IMR-90 (cell line): ENCODE measurements at regions not wholly inside any gene's neighbourhood (a gene's known extent, or its start where the extent isn't known, plus 50 kb on each side); places are given as distances from the start of the nearest gene placed in this dataset.

Experiments
- ATAC-seq: fragments of 200-7000 bp; cut with Tn5 transposase; 2 replicates; pipeline ENCODE4 v1.9.1; 2020; ENCODE audit warnings: low read depth, mild to moderate bottlenecking, moderate library complexity
- BruUV-seq: library from RNA; stranded (reverse); fragments of 400-500 nt; replicated peaks from 2 replicates; lab custom pipeline; 2021; lab: Mats Ljungman, UMichigan
- CTCF ChIA-PET: fragments of 300-600 bp; formaldehyde crosslinking; extraction: SDS; loops from one replicate; lab custom pipeline; 2021; ENCODE audit warnings: antibody characterized with exemption; lab: Yijun Ruan, JAX
- POLR2A ChIA-PET: fragments of 300-600 bp; sonication (Branson Sonifier 250); formaldehyde crosslinking; loops from one replicate; lab custom pipeline; 2022; ENCODE audit warnings: antibody characterized with exemption; ENCODE audit not compliant: unreplicated experiment; lab: Charles Lee
- DNase-seq: peaks from one replicate; pipeline ENCODE4 v3.0.0; 2013
- H2AFZ ChIP-seq: replicated peaks from 2 replicates; pipeline ENCODE3; 2013; ENCODE audit warnings: low read length, mild to moderate bottlenecking; ENCODE audit not compliant: poor library complexity
- H2AK5ac ChIP-seq: 2 replicates; pipeline ENCODE4 v1.6.1; 2013; ENCODE audit warnings: low read depth, low read length, inconsistent platforms
- H2AK9ac ChIP-seq: replicated peaks from 2 replicates; pipeline ENCODE3; 2013; ENCODE audit warnings: mild to moderate bottlenecking, low read depth, low read length, moderate library complexity; ENCODE audit not compliant: poor library complexity
- H2BK120ac ChIP-seq: 2 replicates; pipeline ENCODE4 v1.6.1; 2013; ENCODE audit warnings: low read depth, low read length, inconsistent platforms
- H2BK15ac ChIP-seq: 3 replicates; pipeline ENCODE4 v1.6.1; 2013; ENCODE audit warnings: low read depth, low read length, inconsistent platforms
- H2BK20ac ChIP-seq: 2 replicates; pipeline ENCODE4 v1.6.1; 2013; ENCODE audit warnings: low read depth, mild to moderate bottlenecking, inconsistent platforms, low read length, moderate library complexity
- H2BK5ac ChIP-seq: 2 replicates; pipeline ENCODE4 v1.6.1; 2013; ENCODE audit warnings: mild to moderate bottlenecking, low read depth, low read length, inconsistent platforms; ENCODE audit not compliant: poor library complexity, severe bottlenecking
- H3K14ac ChIP-seq: replicated peaks from 2 replicates; pipeline ENCODE4 v1.6.1; 2013; ENCODE audit warnings: low read depth, low read length, inconsistent platforms
- H3K18ac ChIP-seq: 2 replicates; pipeline ENCODE4 v1.6.1; 2013; ENCODE audit warnings: low read depth, low read length, control low read depth
- H3K23ac ChIP-seq: 2 replicates; pipeline ENCODE4 v1.6.1; 2013; ENCODE audit warnings: low read depth, low read length, inconsistent platforms
- H3K27ac ChIP-seq: 2 replicates; pipeline ENCODE4 v1.5.1; 2013; ENCODE audit warnings: mild to moderate bottlenecking, control low read depth, low read length; ENCODE audit not compliant: insufficient read depth
- H3K27me3 ChIP-seq: 2 replicates; pipeline ENCODE4 v1.6.1; 2013; ENCODE audit warnings: low read length; ENCODE audit not compliant: control insufficient read depth, insufficient read depth
- H3K36me3 ChIP-seq: 2 replicates; pipeline ENCODE4 v1.6.1; 2013; ENCODE audit warnings: low read length, mixed read lengths; ENCODE audit not compliant: control insufficient read depth, insufficient read depth
- H3K4ac ChIP-seq: 2 replicates; pipeline ENCODE4 v1.6.1; 2013; ENCODE audit warnings: low read depth, low read length, inconsistent platforms
- H3K4me1 ChIP-seq: 2 replicates; pipeline ENCODE4 v1.6.1; 2013; ENCODE audit warnings: low read length, mixed read lengths; ENCODE audit not compliant: control insufficient read depth, insufficient read depth
- H3K4me2 ChIP-seq: 2 replicates; pipeline ENCODE4 v1.6.1; 2013; ENCODE audit warnings: low read depth, mild to moderate bottlenecking, control low read depth, low read length, moderate library complexity
- H3K4me3 ChIP-seq: 2 replicates; pipeline ENCODE4 v1.5.1; 2013; ENCODE audit warnings: low read depth, mild to moderate bottlenecking, control low read depth, low read length, moderate library complexity; ENCODE audit not compliant: insufficient read depth
- H3K56ac ChIP-seq: 2 replicates; pipeline ENCODE4 v1.6.1; 2013; ENCODE audit warnings: low read length, inconsistent platforms; ENCODE audit not compliant: insufficient read depth; ENCODE audit errors: extremely low read depth
- H3K79me1 ChIP-seq, 2 experiments: 2 replicates each; pipeline ENCODE4 v1.6.1; 2013; ENCODE audit warnings: low read length in 2 of 2, inconsistent platforms in 1 of 2, low read depth in 1 of 2
- H3K9ac ChIP-seq: 2 replicates; pipeline ENCODE4 v1.6.1; 2013; ENCODE audit warnings: low read depth, low read length, control low read depth
- H3K9me1 ChIP-seq: 2 replicates; pipeline ENCODE4 v1.6.1; 2013; ENCODE audit warnings: low read length, inconsistent platforms; ENCODE audit not compliant: insufficient read depth
- H3K9me3 ChIP-seq: 2 replicates; pipeline ENCODE4 v1.6.1; 2013; ENCODE audit warnings: low read length; ENCODE audit not compliant: control insufficient read depth, insufficient read depth
- H4K20me1 ChIP-seq: 2 replicates; pipeline ENCODE4 v1.6.1; 2013; ENCODE audit warnings: low read length, inconsistent platforms; ENCODE audit not compliant: insufficient read depth
- H4K5ac ChIP-seq: 2 replicates; pipeline ENCODE4 v1.6.1; 2013; ENCODE audit warnings: mild to moderate bottlenecking, low read depth, low read length, control low read depth
- H4K8ac ChIP-seq, 2 experiments: 2 replicates each; pipeline ENCODE4 v1.6.1; 2013; ENCODE audit warnings: low read depth in 2 of 2, low read length in 2 of 2, control low read depth in 1 of 2, inconsistent platforms in 1 of 2
- H4K91ac ChIP-seq: 2 replicates; pipeline ENCODE4 v1.6.1; 2013; ENCODE audit warnings: low read depth, low read length, inconsistent platforms; ENCODE audit not compliant: insufficient read depth
- CEBPB ChIP-seq: IDR thresholded peaks from 2 replicates; pipeline ENCODE4 v1.6.1; 2012; ENCODE audit warnings: low read depth, low read length, improper control_type of control experiment
- FOS ChIP-seq: fragments of 150-350 bp; IDR thresholded peaks from 2 replicates; pipeline ENCODE4 v1.6.1; 2016; ENCODE audit warnings: low read depth, low read length
- MAZ ChIP-seq: IDR thresholded peaks from 2 replicates; pipeline ENCODE4 v1.6.1; 2012; ENCODE audit warnings: low read depth, mild to moderate bottlenecking, low read length, improper control_type of control experiment, moderate library complexity, borderline replicate concordance
- RAD21 ChIP-seq: IDR thresholded peaks from 2 replicates; pipeline ENCODE4 v1.6.1; 2012; ENCODE audit warnings: low read length, improper control_type of control experiment
- RCOR1 ChIP-seq: IDR thresholded peaks from 2 replicates; pipeline ENCODE4 v1.6.1; 2012; ENCODE audit warnings: mild to moderate bottlenecking, low read length, improper control_type of control experiment; ENCODE audit not compliant: insufficient replicate concordance
- SMC3 ChIP-seq: fragments of 150-350 bp; IDR thresholded peaks from 2 replicates; pipeline ENCODE4 v1.6.1; 2016; ENCODE audit warnings: low read depth, mild to moderate bottlenecking, antibody characterized with exemption, low read length, moderate library complexity
- USF2 ChIP-seq: fragments of 150-350 bp; IDR thresholded peaks from 2 replicates; pipeline ENCODE4 v1.6.1; 2017; ENCODE audit warnings: mild to moderate bottlenecking, antibody characterized with exemption, low read length, low read depth
- dilution Hi-C: fragments of 300-500 bp; cut with HindIII; formaldehyde crosslinking; loops from one replicate; pipeline ENCODE4 v1.14.3; 2018; ENCODE audit warnings: low sequenced_read_pairs; ENCODE audit not compliant: unreplicated experiment
- in situ Hi-C: fragments of 300-500 bp; cut with MboI; formaldehyde crosslinking; loops from 3 replicates; pipeline ENCODE4 v1.14.3; 2019; ENCODE audit warnings: low sequenced_read_pairs, inconsistent platforms, mixed read lengths
- intact Hi-C: fragments of 100-400 bp; cut with micrococcal nuclease; formaldehyde crosslinking; loops from 2 replicates; pipeline ENCODE4 v1.10.0; 2022
- TF ChIP-seq, protein P1 (sequence below): fragments of 150-350 bp; IDR thresholded peaks from 2 replicates; pipeline ENCODE4 v1.6.1; 2016; ENCODE audit warnings: low read depth, mild to moderate bottlenecking, low read length, moderate library complexity, borderline replicate concordance

DNA sequence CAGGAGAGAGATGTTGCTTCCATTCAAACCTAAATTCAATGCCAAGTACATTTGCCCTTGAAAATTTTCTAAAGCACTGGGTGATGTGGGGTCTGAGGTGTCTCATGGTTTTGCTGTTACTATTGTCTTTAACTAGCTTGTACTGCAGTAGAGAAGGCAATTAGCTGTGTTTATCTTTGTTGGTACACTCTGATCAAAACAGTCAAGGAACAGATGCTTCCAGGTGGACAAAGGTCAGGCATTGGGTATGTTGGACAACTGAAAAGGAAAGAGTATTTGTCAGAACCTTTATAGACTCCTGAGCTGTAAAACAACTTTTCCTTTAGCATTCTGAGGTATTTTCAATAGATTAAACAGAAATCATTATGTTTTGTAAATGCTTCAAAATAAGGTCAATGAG lies 2228.7 kb upstream of the WWC1 start:
- CTCF ChIA-PET: no interaction called here
- no peaks in the 10 kb centered on the region for H3K4me1 ChIP-seq
- ATAC-seq: no peak
- H3K4me3 ChIP-seq: no peak overlapping the region
- no peaks in the 10 kb centered on the region for H3K79me1 ChIP-seq
- H2BK20ac ChIP-seq: no peak overlapping the region
- H3K9me1 ChIP-seq: no peaks in the 10 kb centered on the region
- POLR2A ChIA-PET: no interaction called here
- no peak for TF ChIP-seq SMC3
- TF ChIP-seq, protein P1, sequence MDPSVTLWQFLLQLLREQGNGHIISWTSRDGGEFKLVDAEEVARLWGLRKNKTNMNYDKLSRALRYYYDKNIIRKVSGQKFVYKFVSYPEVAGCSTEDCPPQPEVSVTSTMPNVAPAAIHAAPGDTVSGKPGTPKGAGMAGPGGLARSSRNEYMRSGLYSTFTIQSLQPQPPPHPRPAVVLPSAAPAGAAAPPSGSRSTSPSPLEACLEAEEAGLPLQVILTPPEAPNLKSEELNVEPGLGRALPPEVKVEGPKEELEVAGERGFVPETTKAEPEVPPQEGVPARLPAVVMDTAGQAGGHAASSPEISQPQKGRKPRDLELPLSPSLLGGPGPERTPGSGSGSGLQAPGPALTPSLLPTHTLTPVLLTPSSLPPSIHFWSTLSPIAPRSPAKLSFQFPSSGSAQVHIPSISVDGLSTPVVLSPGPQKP: no peak
- no peak for TF ChIP-seq CEBPB
- TF ChIP-seq MAZ: no peak
- TF ChIP-seq RCOR1: no peak
- no peak for TF ChIP-seq RAD21
- TF ChIP-seq USF2: no peak
- TF ChIP-seq FOS: no peak
- no peaks in the 10 kb centered on the region for H3K27me3 ChIP-seq
- no peak overlapping the region for H3K23ac ChIP-seq
- H3K18ac ChIP-seq: no peak overlapping the region
- H4K91ac ChIP-seq: no peak overlapping the region
- no peak overlapping the region for H4K8ac ChIP-seq
- in situ Hi-C loops: no loop called here
- no peak for DNase-seq
- no peak overlapping the region for H4K5ac ChIP-seq
- intact Hi-C loops: no loop called here
- no TSS peak for BruUV-seq
- no peak overlapping the region for H2BK5ac ChIP-seq
- H3K36me3 ChIP-seq: no peaks in the 10 kb centered on the region
- dilution Hi-C loops: no loop called here
- H3K27ac ChIP-seq: no peak overlapping the region
- no peaks in the 10 kb centered on the region for H4K20me1 ChIP-seq
- H3K4ac ChIP-seq: no peak overlapping the region
- H2AK9ac ChIP-seq: no peak overlapping the region
- no peak overlapping the region for H3K4me2 ChIP-seq
- no peak overlapping the region for H2AK5ac ChIP-seq
- H3K56ac ChIP-seq: no peak overlapping the region
- 0 out of 2 replicates have a peak, but pooled peaks cover 2% of the 10 kb centered on the region for H3K9me3 ChIP-seq
- no peak overlapping the region for H2BK120ac ChIP-seq
- H2AFZ ChIP-seq: no peak overlapping the region
- H2BK15ac ChIP-seq: no peak overlapping the region
- H3K14ac ChIP-seq: no peak overlapping the region
- H3K9ac ChIP-seq: no peak overlapping the region
